ENCODE measurements at regions not wholly inside any gene's neighbourhood (a gene's known extent, or its start where the extent isn't known, plus 50 kb on each side); places are given as distances from the start of the nearest gene placed in this dataset.

DNA sequence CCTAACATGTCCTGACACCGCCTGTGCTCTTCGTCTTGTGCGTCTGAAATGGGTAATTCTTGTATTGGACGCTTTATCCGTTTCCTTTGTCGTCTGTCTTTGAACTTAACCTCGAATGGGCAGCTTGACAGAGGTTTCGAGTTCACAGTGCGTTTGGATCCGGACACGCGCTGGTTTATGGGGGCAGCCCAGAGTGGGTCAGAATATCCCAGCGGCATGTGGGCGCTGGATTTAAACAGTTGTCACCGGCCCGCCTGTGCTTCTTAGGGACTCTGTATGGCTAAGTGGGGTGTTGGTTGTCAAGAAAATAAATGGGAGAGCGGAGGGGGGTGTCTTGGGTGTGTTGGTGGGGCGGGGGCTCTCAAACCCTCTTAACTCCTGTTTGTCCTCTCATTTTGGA is 363.5 kb upstream of the AMELY start:
- TF ChIP-seq, protein P1, sequence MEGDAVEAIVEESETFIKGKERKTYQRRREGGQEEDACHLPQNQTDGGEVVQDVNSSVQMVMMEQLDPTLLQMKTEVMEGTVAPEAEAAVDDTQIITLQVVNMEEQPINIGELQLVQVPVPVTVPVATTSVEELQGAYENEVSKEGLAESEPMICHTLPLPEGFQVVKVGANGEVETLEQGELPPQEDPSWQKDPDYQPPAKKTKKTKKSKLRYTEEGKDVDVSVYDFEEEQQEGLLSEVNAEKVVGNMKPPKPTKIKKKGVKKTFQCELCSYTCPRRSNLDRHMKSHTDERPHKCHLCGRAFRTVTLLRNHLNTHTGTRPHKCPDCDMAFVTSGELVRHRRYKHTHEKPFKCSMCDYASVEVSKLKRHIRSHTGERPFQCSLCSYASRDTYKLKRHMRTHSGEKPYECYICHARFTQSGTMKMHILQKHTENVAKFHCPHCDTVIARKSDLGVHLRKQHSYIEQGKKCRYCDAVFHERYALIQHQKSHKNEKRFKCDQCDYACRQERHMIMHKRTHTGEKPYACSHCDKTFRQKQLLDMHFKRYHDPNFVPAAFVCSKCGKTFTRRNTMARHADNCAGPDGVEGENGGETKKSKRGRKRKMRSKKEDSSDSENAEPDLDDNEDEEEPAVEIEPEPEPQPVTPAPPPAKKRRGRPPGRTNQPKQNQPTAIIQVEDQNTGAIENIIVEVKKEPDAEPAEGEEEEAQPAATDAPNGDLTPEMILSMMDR (IDR thresholded peaks at IDR 0.05; ENCODE audit: low read length): no peak
- TF ChIP-seq EZH2 (IDR thresholded peaks at IDR 0.05; ENCODE audit: borderline replicate concordance, low read length): no peak
